GM12878 (cell line): ENCODE measurements at regions not wholly inside any gene's neighbourhood (a gene's known extent, or its start where the extent isn't known, plus 50 kb on each side); places are given as distances from the start of the nearest gene placed in this dataset.
A peak's percentile ranks its signal among the peaks of the same experiment; 100 is the strongest.

Experiments used
- ATAC-seq: fragments of 200-7000 bp; cut with Tn5 transposase; 3 replicates; pipeline ENCODE4 v1.9.1; 2020; ENCODE audit warnings: mild to moderate bottlenecking, moderate library complexity
- BruUV-seq: library from RNA; stranded (reverse); fragments of 400-500 nt; replicated peaks from 2 replicates; lab custom pipeline; 2021; lab: Mats Ljungman, UMichigan
- CTCF ChIA-PET: fragments of 300-600 bp; sonication (Branson Sonifier 250); formaldehyde crosslinking; extraction: SDS; loops from one replicate; lab custom pipeline; 2021; ENCODE audit warnings: inconsistent platforms; lab: Yijun Ruan, JAX
- POLR2A ChIA-PET: fragments of 350-600 bp; formaldehyde crosslinking; extraction: SDS; loops from one replicate; lab custom pipeline; 2021; ENCODE audit warnings: inconsistent platforms; lab: Charles Lee
- RAD21 ChIA-PET: fragments of 300-600 bp; sonication (Branson Sonifier 250); formaldehyde crosslinking; loops from one replicate; lab custom pipeline; 2023; ENCODE audit warnings: antibody characterized with exemption; ENCODE audit not compliant: unreplicated experiment; lab: Charles Lee
- SMC1A ChIA-PET: fragments of 300-600 bp; sonication (Branson Sonifier 250); formaldehyde crosslinking; loops from one replicate; lab custom pipeline; 2023; ENCODE audit not compliant: unreplicated experiment, uncharacterized antibody; lab: Charles Lee
- DNase-seq: peaks from one replicate; pipeline ENCODE4 v3.0.0-alpha.2; 2011; ENCODE audit warnings: low read depth, low spot score
- FAIRE-seq: peaks from 3 replicates; lab custom pipeline; 2011; peaks lifted over from hg19 to GRCh38; lab: Jason Lieb, UNC
- H2AFZ ChIP-seq: 2 replicates; pipeline ENCODE4 v1.6.0; 2011; ENCODE audit warnings: low read depth, low read length, control low read depth; ENCODE audit not compliant: control insufficient read depth
- H3K27ac ChIP-seq: 2 replicates; pipeline ENCODE4 v1.5.1; 2011; ENCODE audit warnings: control low read depth; ENCODE audit not compliant: control insufficient read depth, insufficient read depth
- H3K27me3 ChIP-seq, 2 experiments: replicated peaks in 1 of 2; 2 replicates each; pipeline versions ENCODE4 v1.6.0 to v1.6.1; 2011; ENCODE audit warnings: low read length in 1 of 2; ENCODE audit not compliant: control insufficient read depth in 2 of 2, insufficient read depth in 2 of 2
- H3K36me3 ChIP-seq, 2 experiments: 2 replicates each; pipeline ENCODE4 v1.5.1; 2011; ENCODE audit warnings: low read length in 1 of 2; ENCODE audit not compliant: control insufficient read depth in 2 of 2, insufficient read depth in 2 of 2
- H3K4me1 ChIP-seq: 2 replicates; pipeline ENCODE4 v1.6.1; 2011; ENCODE audit warnings: mild to moderate bottlenecking, low read length, moderate library complexity, mixed read lengths; ENCODE audit not compliant: control insufficient read depth, insufficient read depth
- H3K4me2 ChIP-seq: 2 replicates; pipeline ENCODE4 v1.6.0; 2011; ENCODE audit warnings: control low read depth; ENCODE audit not compliant: control insufficient read depth, insufficient read depth
- H3K4me3 ChIP-seq: fragments of 200-600 bp; sonication (generic); 2 replicates; pipeline ENCODE4 v1.5.1; 2016
- H3K79me2 ChIP-seq: 2 replicates; pipeline ENCODE4 v1.6.0; 2011; ENCODE audit warnings: low read length; ENCODE audit not compliant: control insufficient read depth, insufficient read depth
- H3K9ac ChIP-seq: 2 replicates; pipeline ENCODE4 v1.8.0; 2011; ENCODE audit warnings: low read length, control low read depth, mixed read lengths; ENCODE audit not compliant: control insufficient read depth, insufficient read depth
- H3K9me3 ChIP-seq: replicated peaks from 3 replicates; pipeline ENCODE4 v1.5.1; 2011; ENCODE audit warnings: mild to moderate bottlenecking, low read length; ENCODE audit not compliant: control insufficient read depth, insufficient read depth
- H4K20me1 ChIP-seq: 2 replicates; pipeline ENCODE4 v1.6.0; 2011; ENCODE audit not compliant: control insufficient read depth, insufficient read depth
- ATF7 ChIP-seq: fragments of 450-650 bp; IDR thresholded peaks from 2 replicates; pipeline ENCODE4 v1.6.1; 2016; ENCODE audit warnings: low read depth, mild to moderate bottlenecking
- CBX5 ChIP-seq: sonication (generic); IDR thresholded peaks from 2 replicates; pipeline ENCODE4 v1.6.1; 2016; ENCODE audit warnings: low read depth, moderate library complexity, mild to moderate bottlenecking, inconsistent platforms
- EP300 ChIP-seq, 2 experiments: fragments of 150-350 bp in 1 of 2; IDR thresholded peaks; 2 replicates each; pipeline ENCODE4 v1.6.1; 2011 to 2012; ENCODE audit warnings: low read depth in 2 of 2, low read length in 2 of 2, borderline replicate concordance in 1 of 2, improper control_type of control experiment in 1 of 2, inconsistent platforms in 1 of 2; ENCODE audit not compliant: control insufficient read depth in 1 of 2
- FOXM1 ChIP-seq: IDR thresholded peaks from 2 replicates; pipeline ENCODE4 v1.6.1; 2012; ENCODE audit warnings: low read depth, mild to moderate bottlenecking, inconsistent platforms, low read length, moderate library complexity
- IRF4 ChIP-seq: IDR thresholded peaks from 2 replicates; pipeline ENCODE4 v1.6.1; 2011; ENCODE audit warnings: low read depth, low read length
- NBN ChIP-seq: fragments of 450-650 bp; IDR thresholded peaks from 2 replicates; pipeline ENCODE4 v1.6.1; 2016
- RAD21 ChIP-seq: IDR thresholded peaks from 2 replicates; pipeline ENCODE4 v1.6.1; 2011; ENCODE audit warnings: mild to moderate bottlenecking, low read depth, low read length, moderate library complexity; ENCODE audit not compliant: insufficient read depth
- RUNX3 ChIP-seq: IDR thresholded peaks from 2 replicates; pipeline ENCODE4 v1.6.1; 2012; ENCODE audit warnings: low read length, inconsistent platforms
- SMAD1 ChIP-seq: fragments of 450-650 bp; IDR thresholded peaks from 2 replicates; pipeline ENCODE4 v1.6.1; 2018; ENCODE audit warnings: mild to moderate bottlenecking, low read depth; ENCODE audit not compliant: partially characterized antibody
- TCF3 ChIP-seq: IDR thresholded peaks from 2 replicates; pipeline ENCODE4 v1.6.1; 2012; ENCODE audit warnings: low read depth, mild to moderate bottlenecking, low read length, borderline replicate concordance; ENCODE audit not compliant: insufficient read depth
- ZBTB40 ChIP-seq: fragments of 450-650 bp; IDR thresholded peaks from 2 replicates; pipeline ENCODE4 v1.6.1; 2016; ENCODE audit warnings: mild to moderate bottlenecking, moderate library complexity, borderline replicate concordance
- WGBS: methylation state at CpG from one replicate; pipeline ENCODE4 v1.1.6; 2016; ENCODE audit warnings: low lambda C conversion rate; ENCODE audit not compliant: insufficient replicate concordance, insufficient coverage; ENCODE audit errors: missing lambda C conversion rate; 5-methylcytosine and 5-hydroxymethylcytosine counted together
- in situ Hi-C: fragments of 300-500 bp; cut with MboI; formaldehyde crosslinking; loops from 9 replicates; pipeline ENCODE4 v1.14.3; 2018; ENCODE audit warnings: mixed read lengths
- intact Hi-C: fragments of 100-400 bp; cut with micrococcal nuclease; formaldehyde crosslinking; loops from one replicate; pipeline ENCODE4 v1.14.2; 2022; ENCODE audit not compliant: unreplicated experiment
- TF ChIP-seq, protein P1 (sequence below): IDR thresholded peaks from 2 replicates; pipeline ENCODE4 v1.6.1; 2011; ENCODE audit warnings: borderline replicate concordance, low read depth, mild to moderate bottlenecking, moderate library complexity, low read length; ENCODE audit not compliant: insufficient read depth, poor library complexity, severe bottlenecking
- TF ChIP-seq, protein P2 (sequence below): fragments of 450-650 bp; IDR thresholded peaks from 2 replicates; pipeline ENCODE4 v1.6.1; 2017; ENCODE audit warnings: mild to moderate bottlenecking, moderate library complexity

GRCh38 chr6:149235130-149235561 lies 82.4 kb upstream of the TAB2 start:
- POLR2A ChIA-PET = interaction anchor here (0.6 to 1.5 kb wide), 3 partner anchors 23 to 120 kb away, joined by 3 to 4 read pairs (median 3); no protein-coding TSS in a partner anchor
- H3K36me3 ChIP-seq = no peaks in the 10 kb centered on the region
- BruUV-seq = no TSS peak
- FAIRE-seq = peak; percentile 81
- H3K9ac ChIP-seq = peak overlapping the region; percentile 47
- 40% methylated on average over 3 of the region's 3 CpGs for WGBS
- CTCF ChIA-PET = interaction anchor here (0.6 to 1.4 kb wide), 5 partner anchors 20 to 197 kb away, joined by 3 read pairs; no protein-coding TSS in a partner anchor
- RAD21 ChIA-PET = interaction anchor here (0.6 to 2.4 kb wide), 8 partner anchors 22 to 230 kb away, joined by 3 to 10 read pairs (median 4); no protein-coding TSS in a partner anchor
- peak overlapping the region; percentile 70 for H2AFZ ChIP-seq
- no peak overlapping the region for H3K4me3 ChIP-seq
- intact Hi-C loops (no loop called here), in situ Hi-C loops (no loop called here)
- H3K4me1 ChIP-seq = peaks cover 37% of the 10 kb centered on the region
- SMC1A ChIA-PET = interaction anchor here (0.8 to 4.0 kb wide), 11 partner anchors 11 to 123 kb away, joined by 3 to 33 read pairs (median 4); no protein-coding TSS in a partner anchor
- H3K4me2 ChIP-seq = peak overlapping the region; percentile 75
- DNase-seq = peak; percentile 69
- H3K79me2 ChIP-seq = no peaks in the 10 kb centered on the region
- no peaks in the 10 kb centered on the region for H4K20me1 ChIP-seq
- H3K27ac ChIP-seq = peak overlapping the region; percentile 73
- peak; percentile 91 for ATAC-seq
- H3K9me3 ChIP-seq = peaks cover 5% of the 10 kb centered on the region; the same call in 2 of the 3 replicates
- H3K27me3 ChIP-seq = no peaks in the 10 kb centered on the region
- TF ChIP-seq CBX5 = peak; percentile 78; the same call in 1 of the 2 replicates
- TF ChIP-seq IRF4 = peak; percentile 80
- TF ChIP-seq, protein P1, sequence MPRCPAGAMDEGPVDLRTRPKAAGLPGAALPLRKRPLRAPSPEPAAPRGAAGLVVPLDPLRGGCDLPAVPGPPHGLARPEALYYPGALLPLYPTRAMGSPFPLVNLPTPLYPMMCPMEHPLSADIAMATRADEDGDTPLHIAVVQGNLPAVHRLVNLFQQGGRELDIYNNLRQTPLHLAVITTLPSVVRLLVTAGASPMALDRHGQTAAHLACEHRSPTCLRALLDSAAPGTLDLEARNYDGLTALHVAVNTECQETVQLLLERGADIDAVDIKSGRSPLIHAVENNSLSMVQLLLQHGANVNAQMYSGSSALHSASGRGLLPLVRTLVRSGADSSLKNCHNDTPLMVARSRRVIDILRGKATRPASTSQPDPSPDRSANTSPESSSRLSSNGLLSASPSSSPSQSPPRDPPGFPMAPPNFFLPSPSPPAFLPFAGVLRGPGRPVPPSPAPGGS = no peak
- peak; percentile 67; the same call in 1 of the 2 replicates for TF ChIP-seq FOXM1
- TF ChIP-seq RUNX3 = peak; percentile 81
- TF ChIP-seq NBN = peak; percentile 67; the same call in 1 of the 2 replicates
- peak; percentile 37 to 71; a peak in 2 of 4 replicates for TF ChIP-seq EP300 (IDR thresholded peaks at IDR 0.05; ENCODE audit: borderline replicate concordance in 1 of 2, control insufficient read depth in 1 of 2, low read depth in 2 of 2, low read length in 2 of 2)
- TF ChIP-seq RAD21 = no peak
- no peak for TF ChIP-seq TCF3
- TF ChIP-seq ZBTB40 = peak; percentile 31; the same call in 1 of the 2 replicates
- peak; percentile 46; the same call in 1 of the 2 replicates for TF ChIP-seq ATF7
- TF ChIP-seq, protein P2, sequence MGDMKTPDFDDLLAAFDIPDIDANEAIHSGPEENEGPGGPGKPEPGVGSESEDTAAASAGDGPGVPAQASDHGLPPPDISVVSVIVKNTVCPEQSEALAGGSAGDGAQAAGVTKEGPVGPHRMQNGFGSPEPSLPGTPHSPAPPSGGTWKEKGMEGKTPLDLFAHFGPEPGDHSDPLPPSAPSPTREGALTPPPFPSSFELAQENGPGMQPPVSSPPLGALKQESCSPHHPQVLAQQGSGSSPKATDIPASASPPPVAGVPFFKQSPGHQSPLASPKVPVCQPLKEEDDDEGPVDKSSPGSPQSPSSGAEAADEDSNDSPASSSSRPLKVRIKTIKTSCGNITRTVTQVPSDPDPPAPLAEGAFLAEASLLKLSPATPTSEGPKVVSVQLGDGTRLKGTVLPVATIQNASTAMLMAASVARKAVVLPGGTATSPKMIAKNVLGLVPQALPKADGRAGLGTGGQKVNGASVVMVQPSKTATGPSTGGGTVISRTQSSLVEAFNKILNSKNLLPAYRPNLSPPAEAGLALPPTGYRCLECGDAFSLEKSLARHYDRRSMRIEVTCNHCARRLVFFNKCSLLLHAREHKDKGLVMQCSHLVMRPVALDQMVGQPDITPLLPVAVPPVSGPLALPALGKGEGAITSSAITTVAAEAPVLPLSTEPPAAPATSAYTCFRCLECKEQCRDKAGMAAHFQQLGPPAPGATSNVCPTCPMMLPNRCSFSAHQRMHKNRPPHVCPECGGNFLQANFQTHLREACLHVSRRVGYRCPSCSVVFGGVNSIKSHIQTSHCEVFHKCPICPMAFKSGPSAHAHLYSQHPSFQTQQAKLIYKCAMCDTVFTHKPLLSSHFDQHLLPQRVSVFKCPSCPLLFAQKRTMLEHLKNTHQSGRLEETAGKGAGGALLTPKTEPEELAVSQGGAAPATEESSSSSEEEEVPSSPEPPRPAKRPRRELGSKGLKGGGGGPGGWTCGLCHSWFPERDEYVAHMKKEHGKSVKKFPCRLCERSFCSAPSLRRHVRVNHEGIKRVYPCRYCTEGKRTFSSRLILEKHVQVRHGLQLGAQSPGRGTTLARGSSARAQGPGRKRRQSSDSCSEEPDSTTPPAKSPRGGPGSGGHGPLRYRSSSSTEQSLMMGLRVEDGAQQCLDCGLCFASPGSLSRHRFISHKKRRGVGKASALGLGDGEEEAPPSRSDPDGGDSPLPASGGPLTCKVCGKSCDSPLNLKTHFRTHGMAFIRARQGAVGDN = 0 out of 2 replicates have a peak, but pooled peaks have one; percentile 31
- peak; percentile 89 for TF ChIP-seq SMAD1
